BE2C (cell line): ENCODE measurements at regions not wholly inside any gene's neighbourhood (a gene's known extent, or its start where the extent isn't known, plus 50 kb on each side); places are given as distances from the start of the nearest gene placed in this dataset.
"Not testable (repeated sequence)": the region's sequence is repeated elsewhere in the genome, so short reads cannot be mapped to it uniquely, and the experiment has no call there.

Experiments used
- DNase-seq: peaks from one replicate; pipeline ENCODE4 v3.0.0-alpha.2; 2020
- H3K27me3 ChIP-seq: fragments of 250-450 bp; sonication (Bioruptor Pico); 2 replicates; pipeline ENCODE4 v1.5.1; 2020; ENCODE audit warnings: mild to moderate bottlenecking
- H3K36me3 ChIP-seq: fragments of 250-450 bp; sonication (Bioruptor Pico); 2 replicates; pipeline ENCODE4 v1.5.1; 2020; ENCODE audit warnings: mild to moderate bottlenecking
- H3K4me1 ChIP-seq: fragments of 250-450 bp; sonication (Bioruptor Pico); 2 replicates; pipeline ENCODE4 v1.5.1; 2020
- H3K4me3 ChIP-seq: 2 replicates; pipeline ENCODE4 v1.5.1; 2011; ENCODE audit warnings: low read depth, low read length
- H3K9me3 ChIP-seq: fragments of 250-450 bp; sonication (Bioruptor Pico); 2 replicates; pipeline ENCODE4 v1.5.1; 2020
- CTCF ChIP-seq: IDR thresholded peaks from 2 replicates; pipeline ENCODE4 v1.5.1; 2012; ENCODE audit warnings: mild to moderate bottlenecking, low read depth, low read length

DNA sequence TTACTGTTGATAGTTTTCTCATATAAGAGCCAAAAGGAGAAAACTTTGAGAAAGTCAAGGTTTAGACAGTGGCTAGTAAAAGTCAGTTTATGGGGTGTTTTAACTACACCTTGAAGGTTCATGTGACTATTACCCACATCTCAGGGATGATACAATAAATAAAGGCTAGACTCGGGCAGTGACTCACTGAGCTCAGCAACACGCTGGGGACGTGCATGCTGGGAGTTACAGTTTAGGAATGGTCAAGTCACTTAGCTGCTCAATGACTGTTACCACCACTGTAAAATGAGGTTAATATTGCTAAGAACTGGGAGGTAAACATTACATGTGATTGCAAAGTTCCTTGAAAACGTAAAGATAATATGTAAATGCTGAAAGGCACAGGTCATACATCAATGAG is 1254.4 kb upstream of the PHF14 start:
- H3K27me3 ChIP-seq = no peaks in the 10 kb centered on the region
- no peaks in the 10 kb centered on the region for H3K9me3 ChIP-seq
- DNase-seq = no peak
- no peak overlapping the region for H3K4me3 ChIP-seq
- TF ChIP-seq CTCF = no peak
- no peaks in the 10 kb centered on the region for H3K36me3 ChIP-seq
- no peaks in the 10 kb centered on the region for H3K4me1 ChIP-seq

- no peak for DNase-seq
- TF ChIP-seq CTCF = no peak
- no peaks in the 10 kb centered on the region for H3K36me3 ChIP-seq
- no peaks in the 10 kb centered on the region for H3K9me3 ChIP-seq
- H3K4me1 ChIP-seq = no peaks in the 10 kb centered on the region
- no peak overlapping the region for H3K4me3 ChIP-seq
- no peaks in the 10 kb centered on the region for H3K27me3 ChIP-seq
Observed at GRCh38 chr7:9719721-9720120, 1254.0 kb upstream of the PHF14 start.

DNA sequence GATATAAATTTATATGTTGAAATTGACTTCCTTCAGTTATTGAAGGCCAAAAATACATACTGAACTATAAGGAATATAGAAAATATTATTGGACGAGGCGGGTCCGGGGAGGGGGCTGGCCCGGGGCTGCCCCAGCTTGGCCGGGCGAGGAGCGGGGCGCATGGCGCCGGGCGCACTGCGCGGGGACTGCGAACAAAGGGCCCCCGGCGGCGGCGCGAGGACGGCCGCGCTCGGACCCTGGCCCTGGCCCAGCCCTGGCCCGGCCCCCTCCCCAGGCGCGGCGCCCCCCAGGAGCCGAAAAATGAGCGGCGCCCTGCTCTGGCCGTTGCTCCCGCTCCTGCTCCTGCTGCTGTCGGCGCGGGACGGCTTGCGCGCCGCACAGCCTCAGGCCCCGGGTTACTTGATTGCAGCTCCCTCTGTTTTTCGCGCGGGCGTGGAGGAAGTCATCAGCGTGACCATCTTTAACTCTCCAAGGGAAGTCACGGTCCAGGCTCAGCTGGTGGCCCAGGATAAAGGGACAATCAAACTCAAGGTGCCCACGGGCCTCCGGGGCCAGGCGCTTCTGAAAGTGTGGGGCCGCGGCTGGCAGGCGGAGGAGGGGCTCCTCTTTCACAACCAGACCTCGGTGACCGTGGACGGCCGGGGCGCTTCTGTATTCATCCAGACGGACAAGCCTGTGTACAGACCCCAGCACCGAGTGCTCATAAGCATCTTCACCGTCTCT is 1247.6 kb upstream of the PHF14 start:
- not testable (repeated sequence) for H3K4me3 ChIP-seq, DNase-seq, H3K9me3 ChIP-seq

DNA sequence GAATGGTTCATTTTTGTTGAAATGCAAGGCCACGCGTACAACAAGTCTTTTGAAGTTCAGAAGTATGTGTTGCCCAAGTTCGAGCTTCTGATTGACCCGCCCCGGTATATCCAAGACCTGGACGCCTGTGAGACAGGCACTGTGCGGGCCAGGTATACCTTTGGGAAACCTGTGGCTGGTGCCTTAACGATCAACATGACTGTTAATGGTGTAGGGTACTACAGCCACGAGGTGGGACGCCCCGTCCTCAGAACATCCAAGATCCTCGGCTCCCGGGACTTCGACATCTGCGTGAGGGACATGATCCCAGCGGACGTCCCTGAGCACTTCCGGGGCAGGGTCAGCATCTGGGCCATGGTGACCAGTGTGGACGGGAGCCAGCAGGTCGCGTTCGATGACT is 1246.9 kb upstream of the PHF14 start:
- not testable (repeated sequence) for H3K4me3 ChIP-seq

More for the DNA sequence above, 1247.6 kb upstream of the PHF14 start:
- H3K27me3 ChIP-seq, H3K36me3 ChIP-seq, H3K4me1 ChIP-seq: not testable (repeated sequence)

GRCh38 chr7:9727467-9727869 is 1246.2 kb upstream of the PHF14 start:
- H3K27me3 ChIP-seq, H3K4me3 ChIP-seq, DNase-seq, H3K9me3 ChIP-seq, H3K4me1 ChIP-seq, H3K36me3 ChIP-seq: not testable (repeated sequence)

More for the DNA sequence above, 1246.9 kb upstream of the PHF14 start:
- not testable (repeated sequence) for H3K4me1 ChIP-seq, DNase-seq, H3K27me3 ChIP-seq, H3K9me3 ChIP-seq, H3K36me3 ChIP-seq

- not testable (repeated sequence) for H3K4me1 ChIP-seq, H3K4me3 ChIP-seq, DNase-seq, H3K36me3 ChIP-seq, H3K27me3 ChIP-seq, H3K9me3 ChIP-seq
Observed at GRCh38 chr7:9728014-9728657, 1245.5 kb upstream of the PHF14 start.

- H3K4me1 ChIP-seq = no peaks in the 10 kb centered on the region
- no peak overlapping the region for H3K4me3 ChIP-seq
- no peak for DNase-seq
- H3K9me3 ChIP-seq = no peaks in the 10 kb centered on the region
- no peaks in the 10 kb centered on the region for H3K27me3 ChIP-seq
- TF ChIP-seq CTCF = no peak
- H3K36me3 ChIP-seq = no peaks in the 10 kb centered on the region
Observed at GRCh38 chr7:9752033-9752432, 1221.6 kb upstream of the PHF14 start.

- DNase-seq = no peak
- Histone ChIP-seq H3K27me3 (no peaks in the 10 kb centered on the region), H3K4me1 (no peaks in the 10 kb centered on the region), H3K36me3 (no peaks in the 10 kb centered on the region), H3K4me3 (no peak overlapping the region), H3K9me3 (no peaks in the 10 kb centered on the region)
- TF ChIP-seq CTCF = no peak
Observed at GRCh38 chr7:9761224-9761623, 1212.4 kb upstream of the PHF14 start.
